ENCODE measurements at regions not wholly inside any gene's neighbourhood (a gene's known extent, or its start where the extent isn't known, plus 50 kb on each side); places are given as distances from the start of the nearest gene placed in this dataset.

GRCh38 chr9:11722957-11723356 lies 970.2 kb upstream of the TYRP1 start:
- H3K36me3 ChIP-seq (ENCODE audit: low read depth) = no peaks in the 10 kb centered on the region
- TF ChIP-seq CTCF (IDR thresholded peaks at IDR 0.05; ENCODE audit: poor library complexity, severe bottlenecking) = no peak
- H3K4me1 ChIP-seq (ENCODE audit: insufficient read depth, poor library complexity, severe bottlenecking) = no peaks in the 10 kb centered on the region
- ATAC-seq (ENCODE audit: low read depth) = no peak
- H3K27me3 ChIP-seq (ENCODE audit: insufficient read depth, poor library complexity, severe bottlenecking) = peaks cover 7% of the 10 kb centered on the region
- DNase-seq (ENCODE audit: low spot score) = no peak
- no peak overlapping the region for H3K27ac ChIP-seq (ENCODE audit: poor library complexity, severe bottlenecking)
- no peaks in the 10 kb centered on the region for H3K9me3 ChIP-seq (ENCODE audit: severe bottlenecking)
- no peak overlapping the region for H3K4me3 ChIP-seq (ENCODE audit: severe bottlenecking)

GRCh38 chr9:11726659-11727058 lies 966.5 kb upstream of the TYRP1 start:
- no peak for TF ChIP-seq CTCF (IDR thresholded peaks at IDR 0.05; ENCODE audit: poor library complexity, severe bottlenecking)
- Histone ChIP-seq H3K4me1 (ENCODE audit: insufficient read depth, poor library complexity, severe bottlenecking) (no peaks in the 10 kb centered on the region), H3K27me3 (ENCODE audit: insufficient read depth, poor library complexity, severe bottlenecking) (peaks cover 7% of the 10 kb centered on the region), H3K4me3 (ENCODE audit: severe bottlenecking) (no peak overlapping the region), H3K36me3 (ENCODE audit: low read depth) (no peaks in the 10 kb centered on the region), H3K9me3 (ENCODE audit: severe bottlenecking) (no peaks in the 10 kb centered on the region), H3K27ac (ENCODE audit: poor library complexity, severe bottlenecking) (no peak overlapping the region)
- DNase-seq (ENCODE audit: low spot score) = no peak
- ATAC-seq (ENCODE audit: low read depth) = no peak

GRCh38 chr9:11735391-11735790 lies 957.8 kb upstream of the TYRP1 start:
- TF ChIP-seq CTCF (IDR thresholded peaks at IDR 0.05; ENCODE audit: poor library complexity, severe bottlenecking) = no peak
- H3K4me1 ChIP-seq (ENCODE audit: insufficient read depth, poor library complexity, severe bottlenecking) = no peaks in the 10 kb centered on the region
- peaks cover 3% of the 10 kb centered on the region for H3K9me3 ChIP-seq (ENCODE audit: severe bottlenecking)
- DNase-seq (ENCODE audit: low spot score) (no peak), ATAC-seq (ENCODE audit: low read depth) (no peak)
- H3K4me3 ChIP-seq (ENCODE audit: severe bottlenecking) = no peak overlapping the region
- no peaks in the 10 kb centered on the region for H3K36me3 ChIP-seq (ENCODE audit: low read depth)
- H3K27ac ChIP-seq (ENCODE audit: poor library complexity, severe bottlenecking) = no peak overlapping the region
- H3K27me3 ChIP-seq (ENCODE audit: insufficient read depth, poor library complexity, severe bottlenecking) = no peaks in the 10 kb centered on the region

GRCh38 chr9:11742471-11742870 lies 950.7 kb upstream of the TYRP1 start:
- H3K9me3 ChIP-seq (ENCODE audit: severe bottlenecking) = no peaks in the 10 kb centered on the region
- H3K4me3 ChIP-seq (ENCODE audit: severe bottlenecking) = no peak overlapping the region
- H3K4me1 ChIP-seq (ENCODE audit: insufficient read depth, poor library complexity, severe bottlenecking) = no peaks in the 10 kb centered on the region
- no peak for TF ChIP-seq CTCF (IDR thresholded peaks at IDR 0.05; ENCODE audit: poor library complexity, severe bottlenecking)
- H3K27me3 ChIP-seq (ENCODE audit: insufficient read depth, poor library complexity, severe bottlenecking) = no peaks in the 10 kb centered on the region
- ATAC-seq (ENCODE audit: low read depth) (no peak), DNase-seq (ENCODE audit: low spot score) (no peak)
- H3K36me3 ChIP-seq (ENCODE audit: low read depth) = no peaks in the 10 kb centered on the region
- H3K27ac ChIP-seq (ENCODE audit: poor library complexity, severe bottlenecking) = no peak overlapping the region

GRCh38 chr9:11743356-11743755 lies 949.8 kb upstream of the TYRP1 start:
- no peak for ATAC-seq (ENCODE audit: low read depth)
- no peak overlapping the region for H3K27ac ChIP-seq (ENCODE audit: poor library complexity, severe bottlenecking)
- TF ChIP-seq CTCF (IDR thresholded peaks at IDR 0.05; ENCODE audit: poor library complexity, severe bottlenecking) = no peak

More at GRCh38 chr9:11743356-11743755, 949.8 kb upstream of the TYRP1 start:
- Histone ChIP-seq H3K4me1 (ENCODE audit: insufficient read depth, poor library complexity, severe bottlenecking) (no peaks in the 10 kb centered on the region), H3K27me3 (ENCODE audit: insufficient read depth, poor library complexity, severe bottlenecking) (no peaks in the 10 kb centered on the region), H3K9me3 (ENCODE audit: severe bottlenecking) (no peaks in the 10 kb centered on the region), H3K36me3 (ENCODE audit: low read depth) (no peaks in the 10 kb centered on the region), H3K4me3 (ENCODE audit: severe bottlenecking) (no peak overlapping the region)
- no peak for DNase-seq (ENCODE audit: low spot score)

Measured in RWPE2 (cell line).